NCI-H526 (cell line): ENCODE measurements at regions not wholly inside any gene's neighbourhood (a gene's known extent, or its start where the extent isn't known, plus 50 kb on each side); places are given as distances from the start of the nearest gene placed in this dataset.

Source experiments
- DNase-seq, 2 experiments: peaks; one replicate each; lab custom pipeline; 2025; lab: John Stamatoyannopoulos, UW

GRCh38 chr9:135196474-135196873 is 109.0 kb downstream of the OLFM1 start:
- no peak for DNase-seq

- DNase-seq = no peak
Measured at GRCh38 chr9:135198144-135198543, 110.7 kb downstream of the OLFM1 start.

DNA sequence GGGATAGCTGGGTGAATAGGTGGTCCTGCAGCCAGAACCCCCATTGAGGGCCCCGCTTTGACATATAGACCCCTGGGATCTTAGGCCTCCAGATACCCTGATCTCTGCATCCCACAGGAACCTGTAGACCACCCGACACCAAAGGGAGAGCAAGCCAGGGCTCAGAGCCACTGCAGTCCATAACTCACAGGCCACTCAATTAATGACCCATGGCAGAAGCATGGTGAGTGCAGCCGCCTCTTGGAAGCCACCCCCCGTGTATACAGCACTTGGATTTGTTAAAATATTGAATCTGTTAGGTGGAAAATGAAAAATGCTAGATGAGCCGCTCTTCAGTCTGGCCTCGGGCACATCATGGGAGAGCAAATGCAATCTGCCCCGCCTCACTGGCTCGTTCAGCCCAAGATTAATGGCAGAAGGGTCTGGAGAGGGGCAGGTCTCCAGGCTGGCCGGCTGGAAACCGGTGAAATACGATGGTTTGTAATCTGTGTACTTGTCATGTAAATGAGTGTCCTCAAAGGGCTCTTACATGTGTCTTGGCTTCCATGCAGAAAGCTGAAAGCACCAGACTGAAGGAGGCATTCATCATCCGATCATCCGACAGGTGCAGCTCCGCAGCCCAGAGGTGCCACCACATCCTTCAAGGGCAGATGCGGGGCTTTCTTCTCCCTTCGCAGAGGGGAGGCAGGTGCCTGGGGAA is 111.3 kb downstream of the OLFM1 start:
- no peak for DNase-seq

GRCh38 chr9:135199489-135199888 is 112.0 kb downstream of the OLFM1 start:
- no peak for DNase-seq

GRCh38 chr9:135201711-135202110 is 114.2 kb downstream of the OLFM1 start:
- no peak for DNase-seq

- no peak for DNase-seq
Measured at GRCh38 chr9:135204177-135204576, 116.7 kb downstream of the OLFM1 start.

- DNase-seq = no peak
Measured at GRCh38 chr9:135209136-135209535, 121.7 kb downstream of the OLFM1 start.

- no peak for DNase-seq
Measured at GRCh38 chr9:135209852-135210251, 122.4 kb downstream of the OLFM1 start.

DNA sequence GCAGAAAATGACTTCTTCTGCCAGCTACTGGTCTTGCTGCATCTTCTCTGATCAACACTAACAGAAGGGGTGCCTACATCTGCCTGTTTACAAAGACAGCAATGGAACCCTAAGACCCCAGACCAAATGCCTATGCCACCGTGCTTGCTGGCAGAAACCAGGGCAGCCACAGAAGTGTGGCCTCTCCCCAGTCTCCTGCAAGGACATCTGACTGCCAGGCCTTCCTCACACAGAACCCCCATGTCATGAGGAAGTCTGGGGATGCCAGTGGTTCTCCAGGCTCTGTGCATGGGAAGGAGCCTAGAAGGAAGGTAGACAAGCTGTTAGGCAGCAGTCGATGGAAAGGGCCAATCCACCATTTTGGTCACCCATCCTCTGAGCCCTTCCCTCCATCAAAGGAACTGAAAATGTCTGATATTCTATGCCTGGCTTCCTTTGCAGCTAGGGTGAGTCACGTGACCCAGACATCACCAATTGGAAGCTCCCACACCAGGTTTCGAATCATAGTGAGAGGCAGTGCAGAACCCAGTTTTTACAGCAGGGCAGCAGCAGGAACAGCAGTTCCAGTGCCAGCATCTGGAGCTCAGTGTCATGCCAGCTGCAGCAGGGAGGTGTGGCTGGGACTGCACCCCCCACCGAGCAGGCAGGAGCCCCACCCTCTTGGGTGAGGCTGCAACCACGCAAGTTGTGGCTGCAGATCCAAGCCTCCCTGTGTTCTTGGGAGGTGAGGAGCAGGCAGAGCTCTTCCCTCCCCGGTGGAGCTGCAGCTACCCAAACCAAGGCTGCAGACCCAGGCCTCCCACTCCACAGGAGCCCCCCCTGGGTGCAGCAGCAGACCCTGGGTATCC is 123.4 kb downstream of the OLFM1 start:
- DNase-seq = no peak

GRCh38 chr9:135211524-135211890 is 124.0 kb downstream of the OLFM1 start:
- DNase-seq = no peak

- DNase-seq = no peak
Measured at GRCh38 chr9:135212961-135213360, 125.5 kb downstream of the OLFM1 start.

DNA sequence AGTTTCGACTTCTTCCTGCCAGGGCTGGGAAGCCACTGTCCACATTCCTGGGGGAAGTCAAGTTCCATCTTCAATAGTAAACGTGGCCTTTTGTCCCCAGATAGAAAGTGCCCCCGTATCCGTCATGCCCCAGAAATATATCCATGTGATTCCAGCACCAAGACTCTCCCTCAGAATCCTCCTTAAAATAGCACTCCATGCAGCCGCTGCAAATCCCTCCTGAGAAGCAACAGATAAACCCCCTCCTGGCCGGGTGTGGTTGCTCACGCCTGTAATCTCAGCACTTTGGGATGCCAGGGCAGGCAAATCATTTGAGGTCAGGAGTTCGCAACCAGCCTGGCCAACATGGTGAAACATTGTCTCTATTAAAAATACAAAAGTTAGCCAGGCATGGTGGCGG is 126.1 kb downstream of the OLFM1 start:
- no peak for DNase-seq

GRCh38 chr9:135214054-135214640 is 126.7 kb downstream of the OLFM1 start:
- DNase-seq = no peak

GRCh38 chr9:135214706-135215105 is 127.2 kb downstream of the OLFM1 start:
- DNase-seq = no peak

DNA sequence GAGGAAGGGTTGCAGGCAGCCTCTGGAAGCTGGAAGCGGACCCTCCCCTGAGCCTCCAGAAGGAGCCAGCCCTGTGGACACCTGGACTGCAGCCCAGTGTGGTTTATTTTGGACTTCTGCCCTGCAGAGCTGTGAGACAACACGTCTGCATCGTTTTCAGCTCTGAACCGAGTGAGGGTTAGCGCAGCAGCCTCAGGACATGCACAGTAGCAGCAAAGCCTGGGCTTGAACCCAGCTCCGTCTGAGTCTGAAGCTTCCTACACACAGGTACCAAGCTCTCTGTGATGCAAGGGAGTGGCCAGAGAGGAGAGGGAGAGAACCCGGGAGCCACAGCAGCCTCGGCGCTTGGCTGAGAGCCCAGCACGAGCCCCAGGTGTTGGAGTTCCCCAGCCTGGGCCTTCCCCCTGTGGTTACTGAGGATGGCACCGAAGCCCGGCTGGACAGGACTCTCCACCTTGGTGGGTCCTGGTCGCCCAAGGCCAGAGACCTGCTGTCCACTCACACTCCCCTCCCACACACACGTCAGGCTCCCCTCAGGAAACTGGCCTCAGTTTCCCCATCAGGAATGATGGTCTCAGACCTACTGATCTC is 128.2 kb downstream of the OLFM1 start:
- DNase-seq = no peak

DNA sequence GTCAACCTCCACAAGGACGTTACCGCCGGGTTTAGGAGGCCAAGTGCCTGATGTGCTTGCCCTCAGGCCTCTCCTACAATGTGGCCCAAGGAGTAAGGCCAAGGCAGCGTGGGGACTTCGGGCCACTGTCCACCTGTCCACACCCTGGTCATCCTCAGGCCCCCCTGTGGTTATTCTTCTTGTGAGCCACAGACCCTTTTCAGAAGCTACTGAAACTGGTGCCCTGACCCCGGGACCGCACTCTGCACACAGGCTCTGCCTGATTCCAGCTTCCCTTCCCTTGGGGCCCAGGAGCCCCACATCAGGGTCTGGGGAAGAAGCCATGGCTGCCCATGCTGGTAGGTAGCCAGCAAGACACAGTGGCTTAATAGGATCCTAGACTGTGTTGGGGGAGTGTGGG is 128.8 kb downstream of the OLFM1 start:
- no peak for DNase-seq

GRCh38 chr9:135216791-135217441 is 129.4 kb downstream of the OLFM1 start:
- peak in 1 of 2 experiments; percentile 43 for DNase-seq

DNA sequence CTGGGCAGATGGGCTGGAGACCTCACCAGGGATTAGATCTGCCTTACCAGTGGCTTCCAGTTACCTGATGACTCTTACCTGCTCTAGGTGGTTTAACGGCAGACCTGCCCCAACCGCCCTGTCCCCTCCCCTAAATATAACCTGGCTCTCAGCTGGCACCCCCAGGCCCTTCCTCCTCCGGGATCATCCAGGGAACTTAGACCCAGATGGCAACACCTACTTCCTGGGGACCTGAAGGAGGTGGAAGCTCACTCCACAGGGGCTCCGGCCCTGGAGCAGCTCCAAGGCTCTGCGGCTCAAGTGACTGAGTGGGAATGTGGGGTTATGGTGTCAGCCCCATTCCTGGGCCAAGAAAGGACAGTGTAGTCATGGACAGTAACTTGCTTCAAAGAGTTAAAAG is 130.4 kb downstream of the OLFM1 start:
- DNase-seq = no peak

- DNase-seq = no peak
Measured at GRCh38 chr9:135218331-135219225, 131.1 kb downstream of the OLFM1 start.

- no peak for DNase-seq
Measured at GRCh38 chr9:135219676-135220600, 132.5 kb downstream of the OLFM1 start.
